HCT116 (cell line): ENCODE measurements at regions not wholly inside any gene's neighbourhood (a gene's known extent, or its start where the extent isn't known, plus 50 kb on each side); places are given as distances from the start of the nearest gene placed in this dataset.

ENCODE experiments used
- ATAC-seq: fragments of 200-7000 bp; cut with Tn5 transposase; 2 replicates; pipeline ENCODE4 v1.9.1; 2020; ENCODE audit warnings: mild to moderate bottlenecking, moderate library complexity
- BruUV-seq: library from RNA; stranded (reverse); fragments of 400-500 nt; replicated peaks from 2 replicates; lab custom pipeline; 2021; lab: Mats Ljungman, UMichigan
- CTCF ChIA-PET: fragments of 300-600 bp; sonication (Branson Sonifier 250); formaldehyde crosslinking; loops from one replicate; lab custom pipeline; 2021; ENCODE audit warnings: antibody characterized with exemption; lab: Charles Lee
- POLR2A ChIA-PET: fragments of 300-600, 350-600 bp; sonication (Branson Sonifier 250); formaldehyde crosslinking; loops from one replicate; lab custom pipeline; 2021; ENCODE audit warnings: antibody characterized with exemption; lab: Charles Lee
- RAD21 ChIA-PET, 2 experiments: fragments of 300-600 bp; sonication (Branson Sonifier 250); formaldehyde crosslinking; loops; one replicate each; lab custom pipeline; 2023; ENCODE audit warnings: low total read pairs in 2 of 2; ENCODE audit not compliant: uncharacterized antibody in 2 of 2, unreplicated experiment in 2 of 2, low non-redundant PET in 1 of 2; lab: Charles Lee
- DNase-seq: peaks from one replicate; pipeline ENCODE4 v3.0.0-alpha.2; 2010; ENCODE audit warnings: low read depth, low spot score
- H2AFZ ChIP-seq: fragments of 200-600 bp; shearing (Covaris generic), sonication (generic); 2 replicates; pipeline ENCODE4 v1.6.1; 2017; ENCODE audit warnings: low read depth, mixed run types, mixed read lengths, antibody characterized with exemption, low read length; ENCODE audit not compliant: poor library complexity, severe bottlenecking
- H3K27ac ChIP-seq: 2 replicates; pipeline ENCODE4 v1.5.1; 2012; ENCODE audit warnings: low read depth, low read length
- H3K27me3 ChIP-seq: fragments of 200-600 bp; sonication (generic); 2 replicates; pipeline ENCODE4 v1.6.1; 2016; ENCODE audit warnings: mixed run types, low read length, mixed read lengths; ENCODE audit not compliant: insufficient read depth
- H3K36me3 ChIP-seq, 2 experiments: fragments of 200-500 bp in 1 of 2; fragments of 200-600 bp in 1 of 2; sonication (Bioruptor generic) in 1 of 2; sonication (generic) in 1 of 2; 2 replicates each; pipeline versions ENCODE4 v1.5.1 to v1.6.1; 2014 to 2016; ENCODE audit warnings: low read length in 2 of 2, inconsistent platforms in 1 of 2, mixed read lengths in 1 of 2, mixed run types in 1 of 2; ENCODE audit not compliant: insufficient read depth in 2 of 2, control insufficient read depth in 1 of 2
- H3K4me1 ChIP-seq, 2 experiments: fragments of 200-600 bp in 1 of 2; sonication (generic) in 1 of 2; 2 replicates each; pipeline versions ENCODE4 v1.5.1 to v1.6.1; 2012 to 2017; ENCODE audit warnings: low read length in 2 of 2, inconsistent platforms in 1 of 2, mild to moderate bottlenecking in 1 of 2, mixed read lengths in 1 of 2, mixed run types in 1 of 2, moderate library complexity in 1 of 2; ENCODE audit not compliant: insufficient read depth in 2 of 2, control insufficient read depth in 1 of 2
- H3K4me2 ChIP-seq: fragments of 200-600 bp; sonication (generic); 2 replicates; pipeline ENCODE4 v1.6.1; 2017; ENCODE audit warnings: mixed run types, low read length, mixed read lengths
- H3K4me3 ChIP-seq, 2 experiments: fragments of 200-600 bp in 1 of 2; sonication (generic) in 1 of 2; replicated peaks in 1 of 2; 2 replicates each; pipeline ENCODE4 v1.5.1; 2011 to 2016; ENCODE audit warnings: low read length in 2 of 2, control low read depth in 1 of 2, low read depth in 1 of 2, mild to moderate bottlenecking in 1 of 2, mixed read lengths in 1 of 2, mixed run types in 1 of 2
- H3K79me2 ChIP-seq: fragments of 200-600 bp; sonication (generic); 2 replicates; pipeline ENCODE4 v1.6.1; 2017; ENCODE audit warnings: mild to moderate bottlenecking, mixed run types, low read length, moderate library complexity, mixed read lengths; ENCODE audit not compliant: insufficient read depth
- H3K9ac ChIP-seq: fragments of 200-600 bp; sonication (generic); 2 replicates; pipeline ENCODE4 v1.6.1; 2016; ENCODE audit warnings: low read length, mixed read lengths
- H3K9me2 ChIP-seq: fragments of 200-600 bp; sonication (generic), shearing (Covaris generic); 2 replicates; pipeline ENCODE4 v1.6.1; 2017; ENCODE audit warnings: mixed run types, mild to moderate bottlenecking, moderate library complexity; ENCODE audit not compliant: insufficient read depth
- H3K9me3 ChIP-seq, 2 experiments: fragments of 200-500 bp in 1 of 2; fragments of 200-600 bp in 1 of 2; sonication (Bioruptor generic) in 1 of 2; sonication (generic) in 1 of 2; 2 replicates each; pipeline ENCODE4 v1.6.1; 2014 to 2017; ENCODE audit warnings: low read length in 2 of 2, mixed read lengths in 2 of 2, inconsistent platforms in 1 of 2, low read depth in 1 of 2, mild to moderate bottlenecking in 1 of 2, mixed run types in 1 of 2, moderate library complexity in 1 of 2; ENCODE audit not compliant: control insufficient read depth in 1 of 2, insufficient read depth in 1 of 2
- H4K20me1 ChIP-seq: fragments of 200-600 bp; sonication (generic), shearing (Covaris generic); 2 replicates; pipeline ENCODE4 v1.6.1; 2017; ENCODE audit warnings: mixed run types, mild to moderate bottlenecking, moderate library complexity; ENCODE audit not compliant: insufficient read depth
- EZH2 ChIP-seq: fragments of 200-600 bp; sonication (generic); IDR thresholded peaks from 2 replicates; pipeline ENCODE4 v1.6.1; 2017; ENCODE audit warnings: antibody characterized with exemption, mixed run types
- EZH2phosphoT487 ChIP-seq: fragments of 200-600 bp; IDR thresholded peaks from 2 replicates; pipeline ENCODE4 v1.6.1; 2018; ENCODE audit warnings: antibody characterized with exemption, borderline replicate concordance
- FOSL1 ChIP-seq: IDR thresholded peaks from 2 replicates; pipeline ENCODE4 v1.6.1; 2012; ENCODE audit warnings: low read depth
- JUND ChIP-seq: IDR thresholded peaks from 2 replicates; pipeline ENCODE4 v1.6.1; 2012
- POLR2AphosphoS5 ChIP-seq: IDR thresholded peaks from 2 replicates; pipeline ENCODE4 v1.6.1; 2011; ENCODE audit warnings: mild to moderate bottlenecking, low read depth, low read length, moderate library complexity
- RAD21 ChIP-seq: IDR thresholded peaks from 2 replicates; pipeline ENCODE4 v1.6.1; 2012; ENCODE audit warnings: low read depth, mild to moderate bottlenecking
- SIN3A ChIP-seq: IDR thresholded peaks from 2 replicates; pipeline ENCODE4 v1.6.1; 2012; ENCODE audit warnings: low read depth
- SRF ChIP-seq: IDR thresholded peaks from 2 replicates; pipeline ENCODE4 v1.6.1; 2012; ENCODE audit warnings: low read depth
- ZFX ChIP-seq: fragments of 450-650 bp; IDR thresholded peaks from 2 replicates; pipeline ENCODE4 v1.6.1; 2017
- ZNF274 ChIP-seq: fragments of 200-500 bp; sonication (Bioruptor generic); IDR thresholded peaks from 2 replicates; pipeline ENCODE4 v1.6.1; 2014; ENCODE audit warnings: mild to moderate bottlenecking, low read depth, low read length, inconsistent platforms
- intact Hi-C: fragments of 100-400 bp; cut with micrococcal nuclease; formaldehyde crosslinking; loops from 2 replicates; pipeline ENCODE4 v1.10.0; 2022
- TF ChIP-seq, protein P1 (sequence below): IDR thresholded peaks from 2 replicates; pipeline ENCODE4 v1.6.1; 2012
- TF ChIP-seq, protein P2 (sequence below), 3 experiments: fragments of 200-600 bp in 1 of 3; sonication (generic) in 1 of 3; IDR thresholded peaks in 2 of 3; conservative IDR thresholded peaks in 1 of 3; 2 replicates each; pipeline ENCODE4 v1.5.1; 2012 to 2017; ENCODE audit warnings: low read depth in 2 of 3, low read length in 2 of 3, antibody characterized with exemption in 1 of 3, borderline replicate concordance in 1 of 3, control low read depth in 1 of 3, mild to moderate bottlenecking in 1 of 3, mixed read lengths in 1 of 3, mixed run types in 1 of 3, moderate library complexity in 1 of 3; ENCODE audit not compliant: insufficient read depth in 1 of 3

DNA sequence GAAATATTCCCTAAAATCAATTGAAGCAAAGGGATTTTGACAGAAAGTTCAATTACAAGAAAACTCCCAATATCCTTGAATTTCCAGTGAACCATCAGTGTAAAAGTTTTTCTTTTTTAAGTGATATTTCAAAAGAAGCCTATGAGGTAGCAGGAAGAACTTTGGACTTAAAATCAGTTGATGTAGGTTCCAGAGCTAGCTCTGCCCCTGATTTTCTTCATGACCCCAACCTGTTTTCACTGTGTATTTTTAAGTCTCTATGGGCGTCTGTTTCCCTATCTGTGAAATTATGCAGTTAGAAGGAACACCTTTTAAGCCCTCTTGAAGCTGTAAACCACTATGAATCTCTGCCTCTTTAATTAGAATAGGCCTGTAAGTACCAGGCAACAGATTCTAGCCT is 66.2 kb upstream of the SLC1A1 start:
- ATAC-seq (no peak), DNase-seq (no peak)
- H2AFZ ChIP-seq, result no peak overlapping the region
- no peaks in the 10 kb centered on the region for H3K9me2 ChIP-seq
- H3K9me3 ChIP-seq, result no peaks in the 10 kb centered on the region
- H3K4me2 ChIP-seq, result no peak overlapping the region
- H4K20me1 ChIP-seq, result no peaks in the 10 kb centered on the region
- H3K36me3 ChIP-seq, result no peaks in the 10 kb centered on the region
- H3K4me1 ChIP-seq, result no peaks in the 10 kb centered on the region
- no peak overlapping the region for H3K9ac ChIP-seq
- H3K79me2 ChIP-seq, result no peaks in the 10 kb centered on the region
- TF ChIP-seq, protein P1, sequence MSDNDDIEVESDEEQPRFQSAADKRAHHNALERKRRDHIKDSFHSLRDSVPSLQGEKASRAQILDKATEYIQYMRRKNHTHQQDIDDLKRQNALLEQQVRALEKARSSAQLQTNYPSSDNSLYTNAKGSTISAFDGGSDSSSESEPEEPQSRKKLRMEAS, result no peak
- TF ChIP-seq EZH2phosphoT487 (no peak), SRF (no peak), ZFX (no peak), EZH2 (no peak), FOSL1 (no peak), ZNF274 (no peak), JUND (no peak)
- TF ChIP-seq, protein P2, sequence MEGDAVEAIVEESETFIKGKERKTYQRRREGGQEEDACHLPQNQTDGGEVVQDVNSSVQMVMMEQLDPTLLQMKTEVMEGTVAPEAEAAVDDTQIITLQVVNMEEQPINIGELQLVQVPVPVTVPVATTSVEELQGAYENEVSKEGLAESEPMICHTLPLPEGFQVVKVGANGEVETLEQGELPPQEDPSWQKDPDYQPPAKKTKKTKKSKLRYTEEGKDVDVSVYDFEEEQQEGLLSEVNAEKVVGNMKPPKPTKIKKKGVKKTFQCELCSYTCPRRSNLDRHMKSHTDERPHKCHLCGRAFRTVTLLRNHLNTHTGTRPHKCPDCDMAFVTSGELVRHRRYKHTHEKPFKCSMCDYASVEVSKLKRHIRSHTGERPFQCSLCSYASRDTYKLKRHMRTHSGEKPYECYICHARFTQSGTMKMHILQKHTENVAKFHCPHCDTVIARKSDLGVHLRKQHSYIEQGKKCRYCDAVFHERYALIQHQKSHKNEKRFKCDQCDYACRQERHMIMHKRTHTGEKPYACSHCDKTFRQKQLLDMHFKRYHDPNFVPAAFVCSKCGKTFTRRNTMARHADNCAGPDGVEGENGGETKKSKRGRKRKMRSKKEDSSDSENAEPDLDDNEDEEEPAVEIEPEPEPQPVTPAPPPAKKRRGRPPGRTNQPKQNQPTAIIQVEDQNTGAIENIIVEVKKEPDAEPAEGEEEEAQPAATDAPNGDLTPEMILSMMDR (IDR thresholded peaks at IDR 0.05 in 2 of 3, conservative IDR thresholded peaks at IDR 0.05 in 1 of 3; ENCODE audit: borderline replicate concordance in 1 of 3, insufficient read depth in 1 of 3, low read depth in 2 of 3, low read length in 2 of 3), result no peak
- CTCF ChIA-PET, result no interaction called here
- H3K27ac ChIP-seq, result no peak overlapping the region
- H3K27me3 ChIP-seq, result no peaks in the 10 kb centered on the region
- POLR2A ChIA-PET, result no interaction called here
- H3K4me3 ChIP-seq, result no peak overlapping the region
- no TSS peak for BruUV-seq
- RAD21 ChIA-PET, result no interaction called here
- intact Hi-C loops, result no loop called here

DNA sequence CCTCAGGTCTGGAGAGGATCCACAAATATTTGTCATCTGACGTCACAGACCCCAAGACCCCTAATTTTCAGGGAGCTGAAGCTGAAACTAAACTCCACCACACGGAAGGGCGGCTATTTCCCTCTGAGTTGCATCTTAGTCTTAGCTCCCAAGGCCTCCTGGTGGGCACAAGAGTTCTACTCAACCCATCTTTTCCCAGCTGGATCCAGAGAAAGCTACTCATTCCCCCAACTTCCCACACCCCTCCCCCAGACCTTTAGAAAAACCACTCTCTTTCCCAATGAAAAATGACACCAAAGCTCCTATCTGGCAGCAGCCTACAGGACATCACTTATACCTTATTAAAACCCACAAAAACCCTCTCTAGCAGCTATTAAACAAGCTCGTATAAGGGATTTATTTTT is 67.1 kb upstream of the SLC1A1 start:
- no peaks in the 10 kb centered on the region for H3K36me3 ChIP-seq
- TF ChIP-seq SIN3A (no peak), SRF (no peak), POLR2AphosphoS5 (no peak), RAD21 (no peak)
- TF ChIP-seq, all 23 proteins: peak for 0
- ATAC-seq (no peak), DNase-seq (no peak)
- Histone ChIP-seq H3K27me3 (no peaks in the 10 kb centered on the region), H4K20me1 (no peaks in the 10 kb centered on the region), H3K4me3 (no peak overlapping the region), H3K27ac (no peak overlapping the region), H3K4me1 (no peaks in the 10 kb centered on the region), H3K9ac (no peak overlapping the region), H3K9me3 (no peaks in the 10 kb centered on the region), H3K9me2 (no peaks in the 10 kb centered on the region), H2AFZ (no peak overlapping the region), H3K4me2 (no peak overlapping the region), H3K79me2 (no peaks in the 10 kb centered on the region)
- intact Hi-C loops, result no loop called here
- BruUV-seq, result no TSS peak
- CTCF ChIA-PET, result no interaction called here
- RAD21 ChIA-PET, result no interaction called here
- POLR2A ChIA-PET, result no interaction called here
